ENCODE measurements at regions not wholly inside any gene's neighbourhood (a gene's known extent, or its start where the extent isn't known, plus 50 kb on each side); places are given as distances from the start of the nearest gene placed in this dataset.
A peak's percentile ranks its signal among the peaks of the same experiment; 100 is the strongest.

DNA sequence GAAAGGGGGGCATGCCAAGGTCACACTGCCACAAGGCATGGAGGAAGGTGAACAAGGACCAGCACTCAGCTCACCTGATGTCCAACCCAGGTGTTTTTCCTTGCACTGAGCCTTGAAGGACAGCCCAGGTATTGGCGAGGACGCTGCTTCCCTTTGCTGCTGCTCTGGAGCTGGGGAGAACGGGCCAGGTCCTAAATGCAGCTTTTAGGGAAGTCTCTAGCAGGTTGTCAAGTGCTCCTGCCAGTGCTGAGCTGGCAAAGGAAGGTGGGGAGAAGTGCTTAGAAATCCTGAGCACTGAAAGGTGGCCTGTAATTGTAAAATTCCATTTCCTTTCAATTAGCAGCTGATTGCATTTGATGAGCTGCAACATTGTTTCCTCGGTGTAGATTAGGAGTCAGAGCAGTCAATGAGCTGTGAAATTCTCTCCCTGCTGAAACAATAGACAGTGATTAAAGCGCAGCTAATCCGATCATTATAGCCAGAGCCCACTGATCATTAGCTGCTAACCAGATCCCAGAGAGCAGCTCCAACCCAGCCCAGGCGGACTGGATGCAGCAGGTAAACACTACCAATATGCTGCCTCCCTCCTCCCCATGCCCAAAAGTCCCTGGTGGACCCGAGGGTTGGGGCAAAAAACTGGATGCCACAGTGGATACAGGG, 507.6 kb downstream of the INSC start:
- no peak for DNase-seq (ENCODE audit: low read depth)

- no peak for DNase-seq (ENCODE audit: low read depth)
Measured at GRCh38 chr11:15624701-15625100, 510.0 kb downstream of the INSC start.

- DNase-seq (ENCODE audit: low read depth) = no peak
Measured at GRCh38 chr11:15625691-15626090, 511.0 kb downstream of the INSC start.

GRCh38 chr11:15627560-15627959, 512.8 kb downstream of the INSC start:
- peak; percentile 2 for DNase-seq (ENCODE audit: low read depth)

GRCh38 chr11:15629690-15630321, 515.1 kb downstream of the INSC start:
- DNase-seq (ENCODE audit: low read depth) = no peak

DNA sequence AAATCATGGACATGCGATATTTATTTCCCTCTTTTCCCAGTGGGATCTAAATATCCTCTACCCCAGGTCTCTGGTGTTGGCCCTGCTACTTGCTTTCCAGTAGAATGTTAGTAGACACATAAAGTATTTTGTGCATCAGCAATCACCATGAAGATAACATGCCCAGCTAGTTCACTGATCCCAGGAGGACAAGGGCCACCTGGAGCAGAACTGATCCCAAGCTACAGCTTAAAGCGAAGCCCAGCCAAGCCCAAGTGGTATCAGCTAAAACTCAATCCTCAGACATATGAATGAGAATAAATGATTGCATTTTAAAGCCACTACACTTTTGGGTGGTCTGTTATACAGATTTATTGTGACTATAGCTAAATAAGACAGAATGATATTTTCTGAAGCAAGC, 516.2 kb downstream of the INSC start:
- no peak for DNase-seq (ENCODE audit: low read depth)

- DNase-seq (ENCODE audit: low read depth) = no peak
Measured at GRCh38 chr11:15635521-15635920, 520.8 kb downstream of the INSC start.

DNA sequence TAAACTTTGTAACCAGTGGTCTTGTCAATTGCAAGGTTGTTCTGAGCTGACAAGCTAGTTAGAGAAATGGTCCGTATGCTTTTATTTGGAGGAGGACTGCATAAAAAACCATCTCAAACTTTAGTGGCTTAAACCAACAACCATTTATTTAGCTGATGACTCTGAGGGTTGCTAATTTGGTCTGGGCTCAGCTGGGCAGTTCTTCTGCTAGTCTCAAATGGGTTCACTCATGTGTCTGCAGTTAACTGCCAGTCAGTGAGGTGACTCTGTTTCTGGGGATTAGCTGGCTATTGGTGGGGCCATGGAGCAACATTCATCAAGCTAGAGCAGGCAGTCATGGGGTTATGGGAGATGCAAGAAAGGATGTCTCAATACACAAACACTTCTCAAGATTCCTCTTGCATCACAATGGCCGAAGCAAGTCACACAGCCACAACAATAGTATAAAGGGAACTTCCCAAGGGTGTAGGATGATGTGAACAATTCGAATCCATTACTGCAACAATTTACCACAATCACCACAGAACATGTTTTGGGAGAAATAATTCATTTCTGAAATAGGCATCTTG, 521.9 kb downstream of the INSC start:
- no peak for DNase-seq (ENCODE audit: low read depth)

- DNase-seq (ENCODE audit: low read depth) = no peak
Measured at GRCh38 chr11:15638386-15638787, 523.7 kb downstream of the INSC start.

DNA sequence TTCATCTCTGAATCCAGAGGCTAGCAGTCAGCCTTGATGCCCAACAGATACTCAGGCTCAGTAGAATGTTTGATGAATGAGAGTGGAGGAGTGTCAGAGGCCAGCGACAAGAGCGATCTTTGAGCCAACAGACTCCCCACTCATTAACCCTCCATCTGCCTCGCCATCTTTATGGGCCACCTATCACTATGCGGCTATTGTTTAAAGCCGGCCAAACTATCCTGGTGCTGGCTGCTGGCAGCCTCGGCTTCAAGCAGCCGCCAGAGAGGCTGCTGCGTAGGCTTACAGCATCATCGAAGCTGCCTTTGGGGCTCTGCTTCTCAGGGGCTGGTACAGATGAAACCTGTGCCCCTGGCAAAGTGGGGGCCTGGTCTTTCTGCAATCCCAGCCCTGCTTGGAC, 525.6 kb downstream of the INSC start:
- DNase-seq (ENCODE audit: low read depth) = no peak

DNA sequence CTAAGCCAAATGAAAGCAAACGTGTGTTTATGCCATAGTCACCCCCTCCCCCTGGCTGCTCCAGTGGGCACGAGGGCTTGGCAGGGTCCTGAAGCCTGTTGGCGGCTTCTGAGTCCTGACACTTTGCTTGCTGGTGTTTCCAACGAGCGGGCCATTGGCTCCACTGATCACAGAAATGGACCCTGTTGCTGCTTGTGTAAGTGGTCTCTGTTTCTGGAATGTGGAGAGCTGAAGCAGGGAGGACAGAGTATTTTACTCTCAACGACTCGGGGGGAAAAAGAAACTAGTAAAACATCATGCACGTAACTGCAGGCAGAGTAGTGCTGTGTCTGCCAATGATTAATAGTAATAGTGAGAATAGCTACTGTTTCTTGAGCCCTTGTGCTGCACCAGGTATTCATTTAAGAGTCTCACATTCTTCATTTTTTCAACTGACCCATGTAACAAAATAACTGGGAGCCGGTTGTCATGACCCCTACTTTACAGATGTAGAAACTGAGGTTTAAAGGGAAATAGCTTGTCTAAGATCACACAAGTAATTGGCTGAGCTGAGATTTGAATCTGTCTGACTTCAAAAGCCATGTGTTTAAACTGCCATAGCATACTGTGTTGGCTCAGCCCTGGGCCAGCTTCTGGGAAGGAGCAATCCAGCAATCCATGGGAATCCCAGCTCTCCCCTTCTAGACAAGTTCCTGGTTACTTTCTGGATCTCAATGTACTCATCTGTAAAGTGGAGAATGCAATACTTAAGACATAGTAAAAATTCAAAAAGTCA, 526.7 kb downstream of the INSC start:
- no peak for DNase-seq (ENCODE audit: low read depth)

DNA sequence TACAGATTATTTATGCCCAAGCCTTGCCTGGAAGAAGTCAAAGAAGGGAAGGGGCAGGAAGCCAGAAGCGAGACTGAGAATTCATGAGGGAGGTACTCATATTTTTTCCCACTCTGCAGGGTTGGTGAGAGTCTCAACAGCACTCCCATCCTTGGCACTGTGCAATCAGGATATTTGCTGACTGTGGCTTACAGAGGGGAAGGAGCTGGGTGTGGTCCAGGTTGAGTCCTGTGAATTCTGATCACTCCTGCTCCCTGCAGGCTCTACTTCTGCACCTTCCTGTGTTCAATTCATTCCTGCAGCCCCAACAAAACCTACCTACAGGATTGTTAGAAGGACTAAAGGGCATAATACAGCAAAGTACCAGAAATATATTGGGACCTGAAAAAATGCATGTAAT, 530.5 kb downstream of the INSC start:
- DNase-seq (ENCODE audit: low read depth) = no peak

- DNase-seq (ENCODE audit: low read depth) = no peak
Measured at GRCh38 chr11:15649371-15650104, 534.8 kb downstream of the INSC start.

DNA sequence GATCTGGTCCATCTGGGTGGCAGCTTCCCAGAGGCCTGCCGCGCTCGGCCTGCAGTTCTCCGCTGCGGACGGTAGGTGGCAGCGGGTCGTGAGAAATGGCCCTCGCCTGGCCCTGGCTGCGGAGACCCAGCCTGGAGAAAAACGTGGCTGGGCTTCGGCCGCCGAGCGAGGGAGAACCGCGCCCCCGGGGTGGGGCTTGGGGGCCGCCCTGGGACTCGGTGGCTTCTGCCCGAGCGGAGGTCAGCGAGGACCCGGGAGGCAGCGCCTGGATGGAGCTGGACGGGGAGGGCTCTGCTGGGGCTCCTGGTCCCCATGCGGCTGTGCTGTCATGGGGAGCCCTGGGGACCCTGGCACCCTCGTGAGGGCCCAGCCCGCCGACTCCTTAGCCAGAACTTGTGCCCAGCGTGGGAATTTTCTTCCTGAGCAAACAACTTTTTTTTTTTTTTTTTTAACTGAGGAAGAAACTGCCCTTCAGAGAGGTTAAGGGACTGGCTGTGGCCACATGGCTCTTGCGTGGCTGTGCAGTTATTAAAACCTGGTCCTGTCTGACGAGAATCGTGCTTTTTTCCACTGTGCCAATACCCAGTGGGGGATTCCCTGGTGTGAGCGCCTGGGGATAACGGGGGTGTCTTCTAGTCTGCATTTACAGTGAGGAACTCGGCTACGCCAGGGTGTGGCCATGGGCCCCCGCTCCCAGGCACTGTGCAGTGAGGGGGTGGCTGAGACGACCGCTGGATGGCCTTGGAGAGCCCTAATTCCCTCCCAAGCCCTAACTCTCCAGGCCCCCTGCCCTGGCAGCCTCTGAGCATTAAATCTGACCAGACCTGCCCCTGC, 535.6 kb downstream of the INSC start:
- peak; percentile 85 for DNase-seq (ENCODE audit: low read depth)

GRCh38 chr11:15651033-15651432, 536.3 kb downstream of the INSC start:
- DNase-seq (ENCODE audit: low read depth) = no peak

DNA sequence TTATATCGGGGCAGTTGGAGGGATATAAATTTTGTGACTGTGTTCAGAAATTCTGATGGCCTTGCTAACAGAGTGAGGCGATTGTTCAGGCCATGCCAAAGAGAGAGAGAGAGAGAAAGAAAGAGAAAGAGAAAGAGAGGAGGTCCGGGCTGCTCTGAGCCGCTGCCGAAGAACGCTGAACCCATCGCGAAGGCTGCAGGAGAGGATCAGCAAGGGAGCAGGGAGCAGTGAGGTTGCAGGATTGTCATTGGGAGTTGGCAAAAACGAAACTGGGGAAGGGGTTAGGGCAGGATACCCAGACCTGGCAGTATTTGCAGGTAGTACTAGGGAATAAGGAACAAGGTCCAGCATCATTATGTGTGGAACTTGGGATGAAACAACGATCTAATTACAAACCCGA, 537.1 kb downstream of the INSC start:
- no peak for DNase-seq (ENCODE audit: low read depth)

- DNase-seq (ENCODE audit: low read depth) = no peak
Measured at GRCh38 chr11:15653191-15653710, 538.5 kb downstream of the INSC start.

- no peak for DNase-seq (ENCODE audit: low read depth)
Measured at GRCh38 chr11:15654451-15654850, 539.7 kb downstream of the INSC start.

DNA sequence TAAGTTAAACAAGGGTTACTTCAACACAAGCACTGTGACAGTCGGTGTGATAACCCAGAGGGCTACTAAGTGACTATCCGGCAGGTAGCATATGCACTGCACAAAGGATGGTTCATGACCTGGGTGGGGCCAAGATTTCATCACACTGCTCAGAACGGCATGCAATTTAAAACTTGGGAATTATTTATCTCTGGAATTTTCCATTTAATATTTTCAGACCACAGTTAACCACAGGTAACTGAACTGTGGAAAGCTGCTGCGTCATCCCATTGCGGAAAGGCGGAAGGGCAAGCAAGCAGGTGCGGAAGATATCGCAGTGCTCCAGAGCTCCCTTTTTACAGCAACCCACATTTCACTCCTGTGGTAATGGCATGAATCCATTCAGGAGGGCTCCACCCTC, 540.8 kb downstream of the INSC start:
- DNase-seq (ENCODE audit: low read depth) = no peak

GRCh38 chr11:15657264-15657663, 542.5 kb downstream of the INSC start:
- no peak for DNase-seq (ENCODE audit: low read depth)

- DNase-seq (ENCODE audit: low read depth) = no peak
Measured at GRCh38 chr11:15660496-15660895, 545.8 kb downstream of the INSC start.
